ENCODE measurements at regions not wholly inside any gene's neighbourhood (a gene's known extent, or its start where the extent isn't known, plus 50 kb on each side); places are given as distances from the start of the nearest gene placed in this dataset.
A peak's percentile ranks its signal among the peaks of the same experiment; 100 is the strongest.

- DNase-seq = no peak
These were observed 416.5 kb downstream of the EFNB2 start for GRCh38 chr13:106118996-106119395.

- DNase-seq = peak; percentile 43
These were observed 417.4 kb downstream of the EFNB2 start for GRCh38 chr13:106118050-106118449.

GRCh38 chr13:106117640-106118039 is 417.8 kb downstream of the EFNB2 start:
- DNase-seq = no peak

DNA sequence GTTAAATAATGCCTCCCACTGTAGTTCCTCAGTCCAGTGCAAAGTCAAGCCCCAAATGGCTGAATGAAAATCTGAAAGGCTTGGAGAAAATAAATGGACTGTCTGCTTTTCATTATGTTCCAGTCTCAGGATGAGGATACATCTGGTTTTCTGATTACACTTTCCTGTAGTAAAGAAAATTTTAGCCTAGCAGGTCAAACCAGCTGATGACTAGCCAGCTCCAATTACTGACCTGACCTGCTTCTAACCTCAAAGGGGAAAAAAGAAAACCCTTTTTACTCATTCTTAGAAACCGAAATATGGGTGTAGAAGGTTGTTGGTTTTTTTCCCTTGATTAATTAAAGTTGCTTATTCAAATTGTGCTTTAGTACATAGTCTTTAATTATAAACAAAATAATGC is 418.4 kb downstream of the EFNB2 start:
- peak; percentile 48 for DNase-seq

DNA sequence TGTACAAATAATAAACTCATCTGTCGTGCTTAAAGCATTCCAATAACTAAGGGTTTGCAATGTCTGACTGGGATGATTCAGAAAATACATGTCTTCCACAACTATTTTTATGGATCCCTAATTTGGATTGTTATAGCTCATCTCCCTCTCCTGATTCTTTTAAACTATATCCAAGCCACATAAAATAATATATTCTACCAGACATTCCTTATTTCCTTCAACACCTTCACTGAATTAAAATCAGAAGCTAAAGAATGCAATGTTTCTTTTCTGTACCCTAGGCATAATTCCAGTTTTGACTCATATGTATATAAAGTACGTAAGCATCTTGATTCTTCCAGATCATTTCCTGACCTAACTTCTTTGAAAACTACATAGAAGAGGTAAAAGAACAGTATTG is 420.4 kb downstream of the EFNB2 start:
- peak; percentile 92 for DNase-seq

DNA sequence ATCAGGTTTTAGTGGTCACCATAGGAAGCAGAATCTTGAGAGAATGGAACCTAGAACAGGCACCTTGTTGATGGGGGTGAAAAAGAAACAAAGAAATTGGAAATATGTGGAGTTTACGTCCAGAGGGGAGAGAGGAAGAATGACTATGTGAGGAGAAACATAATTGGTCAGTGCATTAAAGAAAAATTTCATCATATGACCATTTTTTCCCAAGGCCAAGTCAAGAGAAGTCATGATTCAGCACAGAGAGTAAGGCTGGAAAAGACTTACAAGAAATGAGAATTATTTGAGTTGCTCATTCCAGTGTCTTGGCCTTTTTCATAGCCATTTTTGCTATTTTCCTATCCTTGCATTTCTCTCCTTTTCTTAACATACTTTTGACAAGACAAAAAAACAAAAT is 421.7 kb downstream of the EFNB2 start:
- DNase-seq = peak; percentile 51

GRCh38 chr13:106112191-106112590 is 423.3 kb downstream of the EFNB2 start:
- DNase-seq = no peak

DNA sequence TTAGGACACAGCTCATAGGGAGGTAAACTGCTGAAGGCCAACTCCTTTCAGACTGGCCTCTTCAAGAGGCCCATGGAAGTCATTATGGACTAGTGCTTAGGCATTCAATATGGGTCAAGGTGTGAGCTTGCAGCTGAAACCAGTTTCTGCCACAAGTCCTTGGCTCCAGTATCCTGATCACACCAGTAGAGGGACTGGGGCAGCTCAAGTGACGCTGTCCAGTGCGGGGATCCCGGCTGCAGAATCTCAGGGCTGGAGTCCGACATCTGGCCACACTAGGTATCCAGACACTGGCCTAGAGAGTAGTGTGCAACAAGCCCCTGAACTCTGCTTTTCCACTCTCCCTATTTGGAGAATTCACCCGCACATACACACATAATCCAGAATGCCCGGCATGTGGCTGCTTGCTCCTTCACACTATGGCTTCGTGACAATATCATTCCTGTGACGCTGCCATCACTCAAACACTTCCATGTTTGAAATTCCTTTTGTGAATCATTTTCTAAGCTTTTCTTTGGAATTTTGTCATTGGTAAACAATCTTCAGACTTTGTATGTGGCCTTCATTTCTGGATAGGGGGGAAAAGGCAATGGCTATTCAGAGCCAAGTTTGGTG is 425.1 kb downstream of the EFNB2 start:
- peak; percentile 63 for DNase-seq

DNA sequence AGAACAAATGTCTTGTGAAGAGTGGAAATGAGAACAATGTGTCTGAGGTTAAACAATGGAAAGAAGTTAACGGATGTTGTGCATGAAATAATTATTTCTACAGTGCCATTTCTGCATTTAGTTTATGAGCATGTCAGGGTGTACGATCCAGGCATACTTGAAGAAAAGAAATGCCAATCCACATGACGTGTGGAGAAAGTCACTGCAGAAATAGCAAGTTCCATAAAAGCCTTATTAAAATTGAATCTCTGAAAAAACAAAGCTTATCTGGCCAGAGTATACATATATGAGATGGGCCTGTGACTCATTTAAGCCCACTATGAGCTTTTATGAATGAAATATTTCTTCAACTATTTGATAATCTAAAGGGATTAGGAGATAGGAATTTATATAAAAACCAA is 426.1 kb downstream of the EFNB2 start:
- peak; percentile 91 for DNase-seq

- no peak for DNase-seq
These were observed 427.1 kb downstream of the EFNB2 start for GRCh38 chr13:106108346-106108745.

DNA sequence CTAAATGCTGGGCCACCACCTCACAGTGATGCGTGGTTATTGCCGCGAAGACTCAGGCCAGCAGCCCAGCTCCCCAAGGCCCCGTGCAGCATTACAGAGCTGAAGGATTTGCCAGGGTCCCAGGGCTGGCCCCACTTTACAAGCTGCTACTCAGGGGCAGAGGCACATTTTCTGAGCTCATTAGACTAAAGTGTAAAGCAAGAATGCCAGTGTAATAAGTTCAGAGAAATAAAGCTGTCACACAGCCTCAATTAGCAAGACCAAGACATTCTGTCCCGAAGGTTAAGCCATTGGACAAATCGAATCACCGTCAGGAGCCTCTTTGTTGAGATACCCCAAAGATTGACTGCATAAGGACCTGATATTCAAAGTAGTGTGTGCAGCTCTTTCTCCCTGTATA is 428.4 kb downstream of the EFNB2 start:
- no peak for DNase-seq

DNA sequence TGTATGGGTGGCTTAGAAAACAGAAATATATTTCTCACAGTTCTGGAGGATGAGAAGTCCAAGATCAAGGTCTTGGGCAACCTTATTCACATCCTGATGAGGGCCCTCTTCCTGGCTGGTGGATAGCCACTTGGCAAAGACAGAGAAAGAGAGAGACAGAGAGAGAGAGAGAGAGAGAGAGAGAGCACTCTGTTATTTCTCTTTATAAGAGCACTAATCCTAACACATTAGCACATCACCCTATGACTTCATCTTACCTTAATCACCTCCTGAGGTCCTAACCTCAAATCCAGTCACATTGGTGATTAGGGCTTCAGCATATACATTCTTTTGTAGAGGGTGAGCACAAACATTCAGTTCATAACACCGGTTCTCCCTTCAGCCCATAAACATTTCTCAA is 430.3 kb downstream of the EFNB2 start:
- DNase-seq = peak; percentile 35

DNA sequence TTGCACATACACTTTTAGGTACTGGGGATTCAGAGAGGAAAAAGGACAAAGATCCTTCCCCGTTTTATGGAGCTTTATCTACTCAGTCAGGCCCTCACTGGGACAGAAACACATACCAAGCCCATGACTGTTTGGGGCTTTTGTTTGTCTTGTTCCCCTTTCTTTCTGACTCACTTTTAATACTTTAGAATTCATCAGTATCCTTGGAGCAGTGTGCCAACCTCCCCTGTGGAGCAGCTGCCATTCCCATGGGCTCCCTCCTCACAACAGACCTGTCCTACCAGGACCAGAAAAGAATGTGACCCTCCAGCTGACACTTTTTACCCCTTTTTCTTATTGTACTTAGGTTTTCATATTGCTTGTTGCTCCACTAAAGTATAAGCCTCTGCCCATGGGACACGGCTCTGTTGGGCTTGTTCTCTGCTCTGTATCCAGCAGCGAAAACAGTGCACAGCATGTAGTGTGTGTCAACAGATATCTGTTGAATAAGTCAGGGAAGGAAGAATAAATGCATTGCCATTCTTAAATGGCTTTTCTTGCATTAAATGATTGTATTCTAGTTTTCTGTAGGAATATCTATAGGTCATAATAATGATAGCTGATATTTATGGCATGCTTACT is 431.1 kb downstream of the EFNB2 start:
- peak; percentile 96 for DNase-seq

DNA sequence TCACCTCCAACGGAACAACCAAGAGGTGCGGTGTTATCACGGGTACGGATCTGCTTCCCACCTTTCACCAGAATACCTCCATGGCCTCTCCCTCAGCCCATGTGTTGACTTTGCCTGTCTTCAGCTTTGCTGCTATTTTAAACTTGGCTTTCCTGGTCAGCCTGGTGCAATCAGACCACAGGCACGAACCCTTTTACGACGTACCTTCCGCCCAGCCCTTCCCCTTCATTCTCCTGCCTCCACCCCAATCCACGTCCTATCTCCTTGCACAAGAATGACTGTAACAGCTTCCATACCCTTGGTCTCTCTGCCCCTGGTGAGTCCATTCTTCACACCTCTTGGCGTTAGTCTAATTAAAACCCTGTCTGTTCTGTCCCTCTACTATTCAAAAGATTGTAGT is 431.7 kb downstream of the EFNB2 start:
- DNase-seq = peak; percentile 48

DNA sequence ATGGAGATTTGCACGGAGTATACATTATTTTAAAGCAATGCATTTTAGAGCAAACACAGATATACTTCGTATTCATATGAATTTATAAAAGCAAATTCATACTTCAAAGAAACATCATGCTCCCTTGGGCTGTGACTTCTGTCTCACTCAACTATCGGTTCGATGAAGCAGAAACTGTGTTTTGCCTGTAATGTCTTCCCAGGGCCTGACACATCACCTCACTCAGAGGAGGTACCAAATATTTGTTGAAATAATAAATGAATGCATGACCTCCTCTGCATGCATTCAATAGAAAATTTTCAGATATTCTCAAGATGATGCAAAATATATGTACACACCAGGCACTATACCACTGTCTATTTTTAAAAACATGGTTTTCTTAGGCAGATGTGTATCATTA is 432.7 kb downstream of the EFNB2 start:
- no peak for DNase-seq

DNA sequence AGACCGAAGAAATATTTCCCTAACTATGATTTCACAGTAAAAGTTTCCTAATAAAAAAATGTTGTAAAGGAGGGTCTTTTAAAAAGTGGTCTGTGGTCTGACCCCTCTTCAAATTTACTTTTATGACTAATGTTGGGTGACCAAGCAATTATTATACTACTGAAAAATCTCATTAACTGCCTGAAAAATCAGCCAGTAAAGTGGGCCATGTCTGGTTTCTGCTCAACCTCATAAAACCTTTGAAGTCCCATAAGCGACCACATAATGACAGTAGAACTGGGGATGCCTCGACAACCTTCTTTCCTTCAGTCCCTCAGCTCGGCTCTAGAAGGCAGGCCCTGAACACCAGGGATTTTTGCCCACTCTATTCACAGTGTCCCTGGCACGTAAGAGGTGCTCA is 434.3 kb downstream of the EFNB2 start:
- DNase-seq = no peak

- peak; percentile 35 for DNase-seq
These were observed 435.1 kb downstream of the EFNB2 start for GRCh38 chr13:106100171-106100919.

GRCh38 chr13:106099765-106100164 is 435.7 kb downstream of the EFNB2 start:
- peak; percentile 46 for DNase-seq

DNA sequence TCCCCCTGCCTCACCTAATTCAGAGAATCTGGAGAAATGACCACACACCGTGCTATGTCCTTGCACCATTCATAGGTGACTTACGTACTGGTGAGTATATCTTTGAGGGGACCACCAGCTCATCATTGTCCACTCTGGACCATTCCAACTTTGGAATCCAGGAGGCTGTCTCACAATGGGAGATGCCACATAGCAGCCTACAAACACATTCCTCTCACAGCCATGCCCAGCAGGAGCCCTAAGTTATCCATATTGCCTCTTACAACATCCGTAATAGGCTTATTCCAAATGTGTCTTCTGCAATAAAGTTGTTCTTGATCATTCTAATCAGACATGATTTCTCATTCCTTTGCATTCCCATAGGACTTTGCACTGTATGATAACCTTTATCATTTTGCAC is 436.7 kb downstream of the EFNB2 start:
- no peak for DNase-seq

- DNase-seq = no peak
These were observed 438.8 kb downstream of the EFNB2 start for GRCh38 chr13:106096661-106097092.

- DNase-seq = no peak
These were observed 439.5 kb downstream of the EFNB2 start for GRCh38 chr13:106095919-106096318.

DNA sequence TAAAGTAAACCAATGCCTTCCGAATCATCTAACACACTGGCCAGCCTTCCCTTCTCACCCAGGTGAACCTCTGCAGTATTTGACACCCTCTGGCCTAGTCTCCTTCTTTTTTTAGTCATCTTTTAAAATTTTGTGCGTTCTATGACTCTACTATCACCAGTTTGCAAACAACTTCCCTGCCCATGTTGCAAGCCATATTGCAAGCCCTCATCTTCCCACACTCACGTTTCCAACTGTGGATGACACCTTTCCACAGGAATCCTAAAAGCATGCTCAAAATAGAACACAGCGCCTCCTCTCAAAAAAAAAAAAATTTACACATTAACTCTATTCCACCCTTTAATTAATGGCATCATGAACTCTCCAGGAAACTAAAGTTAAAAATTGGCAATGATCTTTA is 440.1 kb downstream of the EFNB2 start:
- no peak for DNase-seq

GRCh38 chr13:106090001-106090400 is 445.5 kb downstream of the EFNB2 start:
- DNase-seq = no peak

GRCh38 chr13:106089261-106089980 is 446.0 kb downstream of the EFNB2 start:
- no peak for DNase-seq

Data from fibroblast of skin of right biceps (primary cell).